Trophoblast cell (in vitro differentiated cells and primary cell): ENCODE measurements at regions not wholly inside any gene's neighbourhood (a gene's known extent, or its start where the extent isn't known, plus 50 kb on each side); places are given as distances from the start of the nearest gene placed in this dataset.

Experiments
- DNase-seq, 2 donors: peaks; one replicate each; pipeline ENCODE4 v3.0.0-alpha.2; 2016
- H2AFZ ChIP-seq: 2 replicates; pipeline ENCODE4 v1.6.1; 2013; ENCODE audit warnings: low read length, moderate library complexity, mild to moderate bottlenecking; ENCODE audit not compliant: insufficient read depth, poor library complexity
- H2AK5ac ChIP-seq: 2 replicates; pipeline ENCODE4 v1.6.1; 2013; ENCODE audit warnings: mild to moderate bottlenecking, low read length
- H2BK120ac ChIP-seq: 2 replicates; pipeline ENCODE4 v1.6.1; 2013; ENCODE audit warnings: low read length, mild to moderate bottlenecking, moderate library complexity; ENCODE audit not compliant: insufficient read depth, poor library complexity
- H2BK12ac ChIP-seq: 2 replicates; pipeline ENCODE4 v1.6.1; 2013; ENCODE audit warnings: mild to moderate bottlenecking, low read length, moderate library complexity
- H2BK5ac ChIP-seq: 2 replicates; pipeline ENCODE4 v1.6.1; 2013; ENCODE audit warnings: low read length, low read depth, moderate library complexity, mild to moderate bottlenecking; ENCODE audit not compliant: poor library complexity
- H3K14ac ChIP-seq: 2 replicates; pipeline ENCODE4 v1.6.1; 2013; ENCODE audit warnings: mild to moderate bottlenecking, low read length
- H3K18ac ChIP-seq: 2 replicates; pipeline ENCODE4 v1.6.1; 2013; ENCODE audit warnings: mild to moderate bottlenecking, low read length
- H3K23ac ChIP-seq: 2 replicates; pipeline ENCODE4 v1.6.1; 2013; ENCODE audit warnings: low read length
- H3K27ac ChIP-seq: 2 replicates; pipeline ENCODE4 v1.5.1; 2013; ENCODE audit warnings: low read depth, mild to moderate bottlenecking, inconsistent platforms, low read length, moderate library complexity
- H3K27me3 ChIP-seq: 2 replicates; pipeline ENCODE4 v1.6.1; 2013; ENCODE audit warnings: inconsistent platforms, mild to moderate bottlenecking, low read length, moderate library complexity; ENCODE audit not compliant: insufficient read depth
- H3K36me3 ChIP-seq, 2 experiments: 1 replicate in 1 of 2; 2 replicates in 1 of 2; pipeline ENCODE4 v1.6.1; 2013; ENCODE audit warnings: low read length in 2 of 2, mild to moderate bottlenecking in 2 of 2, moderate library complexity in 1 of 2; ENCODE audit not compliant: insufficient read depth in 2 of 2, control insufficient read depth in 1 of 2
- H3K4ac ChIP-seq: 2 replicates; pipeline ENCODE4 v1.6.1; 2013; ENCODE audit warnings: low read depth, mild to moderate bottlenecking, low read length, moderate library complexity
- H3K4me1 ChIP-seq, 2 experiments: 1 replicate in 1 of 2; 2 replicates in 1 of 2; pipeline ENCODE4 v1.6.1; 2013; ENCODE audit warnings: low read length in 2 of 2, mild to moderate bottlenecking in 2 of 2, moderate library complexity in 1 of 2; ENCODE audit not compliant: insufficient read depth in 2 of 2, control insufficient read depth in 1 of 2
- H3K4me2 ChIP-seq: 2 replicates; pipeline ENCODE4 v1.6.1; 2013; ENCODE audit warnings: inconsistent platforms, mild to moderate bottlenecking, low read length, moderate library complexity
- H3K4me3 ChIP-seq: 2 replicates; pipeline ENCODE4 v1.5.1; 2013; ENCODE audit warnings: mild to moderate bottlenecking, low read depth, low read length, inconsistent platforms
- H3K79me1 ChIP-seq: one replicate; pipeline ENCODE4 v1.6.1; 2013; ENCODE audit warnings: low read length
- H3K79me2 ChIP-seq: 2 replicates; pipeline ENCODE4 v1.6.1; 2013; ENCODE audit warnings: low read length, mild to moderate bottlenecking; ENCODE audit not compliant: control insufficient read depth, insufficient read depth, poor library complexity
- H3K9ac ChIP-seq: 2 replicates; pipeline ENCODE4 v1.6.1; 2013; ENCODE audit warnings: mild to moderate bottlenecking, low read length
- H3K9me3 ChIP-seq: 2 replicates; pipeline ENCODE4 v1.6.1; 2013; ENCODE audit warnings: low read depth, mild to moderate bottlenecking, control low read depth, inconsistent platforms, low read length; ENCODE audit not compliant: insufficient read depth
- H4K12ac ChIP-seq: 2 replicates; pipeline ENCODE4 v1.6.1; 2013; ENCODE audit warnings: low read depth, mild to moderate bottlenecking, low read length, moderate library complexity
- H4K8ac ChIP-seq: 2 replicates; pipeline ENCODE4 v1.6.1; 2013; ENCODE audit warnings: low read depth, mild to moderate bottlenecking, low read length, moderate library complexity
- H4K91ac ChIP-seq: one replicate; pipeline ENCODE4 v1.6.1; 2013; ENCODE audit warnings: low read depth, mild to moderate bottlenecking, low read length, moderate library complexity
- WGBS: extraction: QIAGEN DNeasy Blood & Tissue Kit; methylation state at CpG from one replicate; pipeline ENCODE4 v1.1.7; 2013; ENCODE audit warnings: missing lambda C conversion rate; ENCODE audit not compliant: insufficient read length, insufficient coverage; ENCODE audit errors: extremely low coverage; 5-methylcytosine and 5-hydroxymethylcytosine counted together

DNA sequence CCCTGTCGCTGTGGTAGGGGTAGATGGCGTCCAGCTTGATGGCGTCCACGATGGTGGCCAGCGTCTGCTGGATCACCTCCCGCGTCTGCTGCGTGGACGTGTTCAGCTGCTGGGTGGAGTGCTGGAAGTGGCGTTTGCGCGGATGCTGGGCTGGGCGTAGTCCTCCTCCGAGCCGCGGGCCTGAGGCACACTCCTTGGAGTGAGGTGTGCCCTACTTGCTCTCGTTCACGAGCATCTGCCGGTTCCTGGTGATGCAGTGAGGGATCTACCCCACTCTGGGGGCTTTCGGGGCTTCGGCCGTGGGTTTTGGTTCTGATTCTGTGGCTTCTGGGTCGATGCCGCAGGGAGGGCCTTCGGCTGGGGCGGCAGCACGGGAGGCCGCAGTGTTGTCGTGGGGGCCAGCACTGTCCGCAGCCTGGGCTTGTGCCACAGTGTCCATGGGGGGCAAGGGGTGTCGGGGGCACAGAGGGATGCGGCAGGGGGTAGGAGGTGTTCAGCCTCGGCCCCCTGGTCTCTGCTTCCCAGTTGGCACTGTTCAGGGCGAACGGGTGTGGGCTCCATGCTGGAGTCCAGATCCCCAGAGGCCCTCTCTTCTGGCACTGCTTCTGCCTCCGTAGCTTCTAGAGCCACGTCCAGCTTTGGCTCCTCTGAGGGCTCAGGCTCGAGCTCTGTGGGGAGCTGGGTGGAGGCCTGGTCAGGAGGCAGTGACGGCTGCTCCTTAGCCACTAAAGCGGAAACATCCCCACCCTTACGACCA is 890.6 kb upstream of the LRRTM1 start:
- Histone ChIP-seq H3K18ac (no peak overlapping the region), H3K36me3 (no peaks in the 10 kb centered on the region), H3K4ac (no peak overlapping the region), H4K12ac (no peak overlapping the region), H3K23ac (no peak overlapping the region), H2BK12ac (no peak overlapping the region), H2BK120ac (no peak overlapping the region), H4K91ac (no peak overlapping the region), H3K79me2 (no peaks in the 10 kb centered on the region), H4K8ac (no peak overlapping the region), H3K27ac (no peak overlapping the region), H3K4me3 (no peak overlapping the region), H3K27me3 (no peaks in the 10 kb centered on the region), H2AFZ (no peak overlapping the region), H2AK5ac (no peak overlapping the region), H3K9ac (no peak overlapping the region), H3K14ac (no peak overlapping the region), H2BK5ac (no peak overlapping the region), H3K4me2 (no peak overlapping the region), H3K9me3 (peaks cover 18% of the 10 kb centered on the region), H3K79me1 (no peaks in the 10 kb centered on the region), H3K4me1 (no peaks in the 10 kb centered on the region)
- WGBS = no CpG with 5 or more reads among the region's 41 CpGs
- no peak for DNase-seq

DNA sequence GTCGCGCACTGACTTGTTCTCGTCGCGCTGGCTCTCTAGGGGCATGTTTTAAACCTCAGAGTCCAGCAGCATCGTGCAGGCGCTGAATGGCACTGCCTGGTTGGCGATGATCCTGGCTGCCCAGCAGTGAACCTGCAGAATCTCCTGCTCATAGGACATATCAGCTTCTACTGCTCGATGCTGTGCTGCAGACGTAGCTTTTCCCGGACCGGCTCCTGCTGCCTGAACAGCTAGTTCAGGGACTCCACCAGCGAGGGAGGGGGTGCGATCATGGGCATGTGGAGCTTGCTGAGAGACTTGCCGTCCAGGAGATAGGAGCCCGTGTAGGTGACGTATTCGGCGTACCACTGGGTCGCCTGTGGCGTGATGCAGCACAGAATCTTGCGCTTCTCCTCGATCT is 890.0 kb upstream of the LRRTM1 start:
- Histone ChIP-seq H3K4me2 (no peak overlapping the region), H3K79me2 (no peaks in the 10 kb centered on the region), H4K8ac (no peak overlapping the region), H2BK120ac (no peak overlapping the region), H3K14ac (no peak overlapping the region), H3K4me3 (no peak overlapping the region), H3K18ac (no peak overlapping the region), H3K27ac (no peak overlapping the region), H3K9me3 (peaks cover 18% of the 10 kb centered on the region), H3K36me3 (no peaks in the 10 kb centered on the region), H3K27me3 (no peaks in the 10 kb centered on the region), H2AFZ (no peak overlapping the region), H2AK5ac (no peak overlapping the region), H4K12ac (no peak overlapping the region), H3K79me1 (no peaks in the 10 kb centered on the region), H4K91ac (no peak overlapping the region), H3K4ac (no peak overlapping the region), H3K23ac (no peak overlapping the region), H3K4me1 (no peaks in the 10 kb centered on the region), H2BK5ac (no peak overlapping the region), H3K9ac (no peak overlapping the region), H2BK12ac (no peak overlapping the region)
- no peak for DNase-seq
- no CpG with 5 or more reads among the region's 23 CpGs for WGBS

DNA sequence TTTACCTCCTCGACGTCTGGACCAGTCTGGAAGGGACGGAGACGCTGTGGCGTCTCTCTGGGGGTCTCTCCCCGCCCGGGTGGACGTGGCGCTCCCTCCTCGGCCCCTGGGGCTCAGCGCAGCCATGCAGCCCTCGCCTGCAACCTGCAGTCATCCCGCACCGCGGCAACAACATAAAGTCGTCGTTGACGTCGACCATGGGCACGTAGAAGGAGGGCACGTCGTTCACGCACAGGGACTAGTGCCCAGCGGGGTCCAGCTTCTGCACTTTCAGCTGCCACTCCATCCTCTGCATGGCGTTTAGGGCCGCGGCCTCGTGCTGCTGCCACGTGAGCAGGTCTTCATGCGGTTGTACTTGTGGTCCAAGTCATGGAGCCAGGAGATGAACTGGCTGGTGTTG is 889.6 kb upstream of the LRRTM1 start:
- Histone ChIP-seq H2BK5ac (no peak overlapping the region), H2BK12ac (no peak overlapping the region), H3K27ac (no peak overlapping the region), H3K9ac (no peak overlapping the region), H3K4me1 (no peaks in the 10 kb centered on the region), H3K27me3 (no peaks in the 10 kb centered on the region), H3K14ac (no peak overlapping the region), H4K8ac (no peak overlapping the region), H3K4me2 (no peak overlapping the region), H3K79me2 (no peaks in the 10 kb centered on the region), H3K79me1 (no peaks in the 10 kb centered on the region), H3K36me3 (no peaks in the 10 kb centered on the region), H3K18ac (no peak overlapping the region), H4K91ac (no peak overlapping the region), H3K4me3 (no peak overlapping the region), H2AFZ (no peak overlapping the region), H2AK5ac (no peak overlapping the region), H2BK120ac (no peak overlapping the region), H3K4ac (no peak overlapping the region), H3K23ac (no peak overlapping the region), H4K12ac (no peak overlapping the region), H3K9me3 (peaks cover 18% of the 10 kb centered on the region)
- no peak for DNase-seq
- WGBS = no CpG with 5 or more reads among the region's 30 CpGs

DNA sequence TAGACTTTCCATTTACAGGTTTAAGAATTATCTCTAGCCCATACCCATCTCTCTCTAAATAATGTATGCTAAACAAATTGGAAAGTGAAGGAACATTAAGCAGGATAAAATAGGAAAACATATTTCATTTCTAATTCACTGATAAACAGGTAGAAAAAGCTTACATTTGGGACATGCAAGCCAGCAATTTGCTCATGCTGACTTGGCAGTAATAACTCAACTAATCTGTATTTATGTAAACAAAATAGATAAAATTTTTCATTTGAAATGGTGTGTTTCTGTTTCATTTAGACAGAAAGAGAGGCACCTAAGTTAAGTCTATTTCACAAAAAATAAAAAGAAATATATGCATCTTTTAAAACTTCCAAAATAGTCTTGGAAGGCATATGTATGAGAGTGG is 877.3 kb upstream of the LRRTM1 start:
- Histone ChIP-seq H3K9ac (no peak overlapping the region), H4K91ac (no peak overlapping the region), H3K14ac (no peak overlapping the region), H3K18ac (no peak overlapping the region), H3K4ac (no peak overlapping the region), H2BK12ac (no peak overlapping the region), H4K8ac (no peak overlapping the region), H3K79me2 (no peaks in the 10 kb centered on the region), H2BK5ac (no peak overlapping the region), H3K4me1 (no peaks in the 10 kb centered on the region), H3K27ac (no peak overlapping the region), H2BK120ac (no peak overlapping the region), H3K4me3 (no peak overlapping the region), H2AK5ac (no peak overlapping the region), H3K36me3 (no peaks in the 10 kb centered on the region), H4K12ac (no peak overlapping the region), H3K4me2 (no peak overlapping the region), H3K9me3 (no peaks in the 10 kb centered on the region), H3K27me3 (no peaks in the 10 kb centered on the region), H3K23ac (no peak overlapping the region), H3K79me1 (no peaks in the 10 kb centered on the region), H2AFZ (no peak overlapping the region)
- DNase-seq = no peak
